Activated CD4-positive, alpha-beta T cell treated with anti-CD3 and anti-CD28 coated beads for 24 hours (primary cell): ENCODE measurements at regions not wholly inside any gene's neighbourhood (a gene's known extent, or its start where the extent isn't known, plus 50 kb on each side); places are given as distances from the start of the nearest gene placed in this dataset.
"Not testable (repeated sequence)": the region's sequence is repeated elsewhere in the genome, so short reads cannot be mapped to it uniquely, and the experiment has no call there.

ENCODE experiments used
- DNase-seq, 2 donors: peaks; one replicate each; pipeline ENCODE4 v3.0.0-alpha.2; 2020; ENCODE audit warnings: low read depth in 2 of 2

- DNase-seq = no peak
These were observed 130.1 kb upstream of the SLC44A1 start for GRCh38 chr9:105114318-105114717.

DNA sequence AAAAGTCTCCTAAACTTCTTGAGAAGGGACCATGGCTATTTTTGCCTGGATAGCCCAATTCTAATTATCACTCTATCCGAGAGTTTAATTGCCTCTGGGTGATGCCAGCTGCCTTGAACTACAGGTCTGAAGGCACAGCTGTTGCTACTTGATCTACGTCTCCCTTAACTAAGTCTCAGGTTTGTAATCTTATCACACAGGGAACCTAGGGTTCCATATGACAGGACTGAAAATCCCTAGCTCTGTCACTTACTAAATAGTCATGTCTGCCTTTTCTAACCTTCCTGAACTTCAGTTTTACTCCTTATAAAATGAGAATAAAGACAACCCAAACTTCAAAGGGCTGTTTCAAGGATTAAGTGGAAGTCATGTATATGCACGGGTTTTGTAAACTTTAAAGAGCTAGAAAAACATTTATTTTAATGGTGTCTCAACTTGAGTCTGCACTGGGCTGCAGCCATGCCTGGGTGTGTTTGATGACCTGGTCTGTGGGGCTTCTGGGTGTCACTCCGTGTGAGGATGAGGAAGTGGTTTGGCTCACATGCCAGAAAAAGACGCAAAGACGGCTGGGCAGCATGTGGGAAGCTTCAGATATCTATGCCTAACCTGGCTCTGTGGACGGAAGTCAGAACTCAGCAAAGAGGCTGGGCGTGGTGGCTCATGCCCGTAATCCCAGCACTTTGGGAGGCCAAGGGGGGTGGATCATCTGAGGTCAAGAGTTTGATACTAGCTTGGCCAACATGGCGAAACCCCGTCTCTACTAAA, 129.3 kb upstream of the SLC44A1 start:
- peak in 1 of 2 donors; percentile 4 for DNase-seq

GRCh38 chr9:105116052-105116868, 128.2 kb upstream of the SLC44A1 start:
- no peak for DNase-seq

- DNase-seq = no peak
These were observed 127.2 kb upstream of the SLC44A1 start for GRCh38 chr9:105117234-105117633.

GRCh38 chr9:105118636-105119035, 125.8 kb upstream of the SLC44A1 start:
- no peak for DNase-seq

DNA sequence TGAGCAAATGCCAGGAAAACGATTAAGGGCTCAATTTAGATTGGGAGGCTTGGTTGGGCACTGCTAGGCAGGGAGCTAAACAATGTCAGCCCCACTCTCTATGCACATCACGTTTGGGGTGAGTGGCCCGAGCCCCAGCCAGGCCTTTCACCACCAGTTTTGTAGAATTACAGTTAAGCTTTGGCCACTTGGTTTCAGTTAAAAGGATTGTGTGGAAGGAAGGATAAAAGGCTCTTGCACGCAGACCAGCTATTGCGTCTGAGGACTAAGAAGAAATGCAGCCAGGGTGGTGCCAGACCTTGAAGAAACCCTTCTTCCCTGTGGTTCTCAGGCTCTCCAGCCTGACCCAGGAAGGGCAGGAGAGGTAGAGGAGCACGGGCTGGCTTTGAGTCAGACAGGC, 125.3 kb upstream of the SLC44A1 start:
- DNase-seq = no peak

- no peak for DNase-seq
These were observed 122.5 kb upstream of the SLC44A1 start for GRCh38 chr9:105121861-105122430.

GRCh38 chr9:105124598-105124997, 119.9 kb upstream of the SLC44A1 start:
- not testable (repeated sequence) for DNase-seq

- DNase-seq = no peak
These were observed 118.2 kb upstream of the SLC44A1 start for GRCh38 chr9:105126226-105126625.

DNA sequence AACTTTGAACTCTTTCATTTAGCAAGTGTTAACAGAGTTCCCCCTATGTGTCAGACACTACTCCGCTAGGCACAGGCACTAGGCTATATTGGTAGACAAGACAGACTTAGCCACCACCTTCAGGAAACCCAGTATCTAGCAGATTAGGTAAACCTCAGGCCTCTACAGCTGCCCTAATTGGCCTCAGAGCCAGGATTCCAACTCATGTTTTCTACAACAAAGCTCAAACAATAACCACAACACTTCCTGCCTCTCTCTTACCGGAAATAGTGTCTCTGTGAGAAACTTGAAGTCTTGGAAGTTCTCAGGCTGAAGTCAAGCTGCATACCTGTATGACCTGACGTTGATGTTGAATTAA, 116.6 kb upstream of the SLC44A1 start:
- DNase-seq = no peak

DNA sequence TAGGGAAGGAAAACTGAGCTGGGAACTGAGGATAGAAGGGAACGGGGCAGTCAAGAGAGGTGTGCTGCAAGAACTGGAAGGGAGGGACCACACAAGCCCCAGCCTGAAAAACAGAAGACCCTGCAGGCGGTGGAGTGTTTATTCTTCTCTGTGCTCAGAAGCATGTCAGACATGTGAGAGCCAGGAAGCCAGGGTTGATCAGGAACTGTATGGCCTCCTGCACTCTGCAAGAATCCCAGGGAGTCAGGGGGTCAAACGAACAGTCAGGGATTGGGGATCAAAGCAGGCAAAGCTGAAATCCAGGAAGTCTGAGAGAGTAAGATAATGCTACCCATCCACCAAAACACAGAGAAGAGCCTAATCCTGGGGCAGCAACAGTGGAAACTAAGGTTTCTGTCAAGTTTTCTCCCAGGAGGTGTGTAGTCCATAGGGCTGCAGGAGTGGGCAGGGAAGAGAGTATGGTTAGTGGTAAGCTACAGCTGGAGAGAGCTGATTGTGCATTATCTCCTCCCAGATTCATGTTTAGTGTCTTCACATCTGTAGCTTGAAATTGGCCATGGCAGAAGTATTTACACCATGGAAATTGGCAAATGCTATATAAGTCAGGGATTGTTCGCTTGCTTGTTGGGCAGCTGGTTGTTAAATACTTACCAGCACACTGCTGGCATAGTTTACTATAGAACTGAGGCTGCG, 115.4 kb upstream of the SLC44A1 start:
- no peak for DNase-seq

GRCh38 chr9:105129731-105130130, 114.7 kb upstream of the SLC44A1 start:
- no peak for DNase-seq

GRCh38 chr9:105131981-105132380, 112.5 kb upstream of the SLC44A1 start:
- DNase-seq = no peak

DNA sequence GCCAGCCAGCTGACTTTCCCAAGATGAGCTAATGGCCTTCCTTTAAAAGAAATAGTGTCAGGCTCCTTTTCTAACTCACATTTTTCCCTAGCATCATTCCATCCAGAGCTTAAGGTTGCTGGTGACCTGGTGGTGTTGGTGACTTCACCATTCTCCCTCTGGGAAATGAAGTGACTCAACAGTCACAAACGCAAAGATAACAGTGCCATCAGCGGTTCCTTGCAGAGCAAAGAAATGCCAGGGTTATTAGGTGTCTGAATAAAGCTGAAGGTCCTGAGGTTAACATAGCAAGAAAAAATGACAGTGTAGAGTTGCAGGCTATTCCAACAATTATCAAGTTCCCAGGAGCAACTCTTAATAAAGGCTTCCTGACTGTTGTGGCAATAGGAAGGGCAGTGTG, 111.8 kb upstream of the SLC44A1 start:
- no peak for DNase-seq

DNA sequence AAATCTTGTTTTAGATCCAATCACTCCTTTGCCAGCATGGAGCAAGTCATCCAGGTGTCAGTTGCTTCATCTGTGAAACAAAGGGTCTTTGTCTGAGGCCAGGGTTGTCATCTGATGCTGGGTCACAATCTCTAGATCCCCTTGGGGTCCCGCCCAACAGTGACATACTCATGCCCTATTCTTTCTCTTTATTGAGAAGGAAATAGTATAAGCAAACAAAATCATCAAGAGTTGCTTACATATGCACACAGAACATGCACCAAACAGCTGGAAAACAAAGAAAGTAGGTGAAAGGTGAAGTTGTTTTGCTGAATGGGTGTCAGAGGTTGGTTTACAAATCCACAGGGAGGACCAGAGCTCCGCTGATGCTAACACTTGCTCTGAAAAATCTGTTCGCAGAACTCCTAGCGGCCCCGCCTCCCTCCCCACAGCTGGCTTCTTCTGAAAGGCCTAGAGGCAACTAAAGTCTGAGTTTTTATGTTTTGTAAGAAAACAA, 106.1 kb upstream of the SLC44A1 start:
- no peak for DNase-seq

- DNase-seq = no peak
These were observed 103.1 kb upstream of the SLC44A1 start for GRCh38 chr9:105141146-105141975.

- no peak for DNase-seq
These were observed 102.5 kb upstream of the SLC44A1 start for GRCh38 chr9:105141976-105142250.

- DNase-seq = no peak
These were observed 101.9 kb upstream of the SLC44A1 start for GRCh38 chr9:105142406-105143135.

DNA sequence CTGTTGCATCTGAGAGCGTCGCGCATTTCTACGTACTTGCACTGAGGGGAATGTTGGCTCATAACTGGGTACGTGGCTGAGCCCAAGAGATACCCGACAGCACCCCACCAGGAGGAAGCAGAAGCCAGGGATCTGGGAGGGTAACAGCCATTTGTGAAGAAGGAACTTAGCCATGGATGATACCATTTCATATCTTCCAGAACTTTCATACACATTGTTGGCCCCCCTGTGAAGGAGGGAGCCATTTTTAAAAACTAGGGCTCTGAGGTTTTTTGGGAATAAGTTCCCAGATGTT, 101.4 kb upstream of the SLC44A1 start:
- DNase-seq = no peak

- no peak for DNase-seq
These were observed 100.4 kb upstream of the SLC44A1 start for GRCh38 chr9:105144076-105144475.

- DNase-seq = no peak
These were observed 99.6 kb upstream of the SLC44A1 start for GRCh38 chr9:105144841-105145240.
